ENCODE measurements at regions not wholly inside any gene's neighbourhood (a gene's known extent, or its start where the extent isn't known, plus 50 kb on each side); places are given as distances from the start of the nearest gene placed in this dataset.

DNA sequence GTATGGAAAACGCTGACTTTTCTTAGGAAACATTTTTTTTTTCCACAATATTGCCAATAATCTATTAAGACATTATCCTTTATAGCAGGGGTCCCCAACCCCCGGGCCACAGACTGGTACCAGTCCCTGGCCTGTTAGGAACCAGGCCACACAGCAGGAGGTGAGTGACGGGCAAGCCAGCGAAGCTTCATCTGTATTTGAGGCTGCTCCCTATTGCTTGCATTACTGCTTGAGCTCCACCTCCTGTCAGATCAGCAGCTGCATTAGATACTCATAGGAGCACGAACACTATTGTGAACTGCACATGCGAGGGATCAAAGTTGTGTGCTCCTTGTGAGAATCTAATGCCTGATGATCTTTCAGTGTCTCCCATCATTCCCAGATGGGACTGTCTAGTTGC, 793.7 kb downstream of the SLITRK5 start:
- H3K4ac ChIP-seq (ENCODE audit: low read depth, low read length) = no peak overlapping the region
- in situ Hi-C loops (cut with MboI; ENCODE audit: low sequenced_read_pairs) = no loop called here
- CTCF ChIA-PET = no interaction called here

More for the DNA sequence above, 793.7 kb downstream of the SLITRK5 start:
- H3K56ac ChIP-seq (ENCODE audit: extremely low read depth, insufficient read depth, low read length) = no peak overlapping the region
- no peaks in the 10 kb centered on the region for H3K79me1 ChIP-seq (ENCODE audit: low read depth in 1 of 2, low read length in 2 of 2)
- 30% methylated on average over 2 of the region's 6 CpGs; no CpG with 5 or more reads in 1 of the 2 experiments for WGBS, 2 experiments (ENCODE audit: extremely low coverage in 2 of 2, insufficient read length in 1 of 2)
- no peak overlapping the region for H4K8ac ChIP-seq (ENCODE audit: low read depth in 2 of 2, low read length in 2 of 2)
- dilution Hi-C loops (cut with HindIII; ENCODE audit: low sequenced_read_pairs, unreplicated experiment) (no loop called here), intact Hi-C loops (cut with micrococcal nuclease) (no loop called here)
- H4K5ac ChIP-seq (ENCODE audit: low read depth, low read length) = no peak overlapping the region
- H2BK120ac ChIP-seq (ENCODE audit: low read depth, low read length) = no peak overlapping the region
- POLR2A ChIA-PET (ENCODE audit: unreplicated experiment) = no interaction called here
- no TSS peak for BruUV-seq (replicated peaks)
- H2AK5ac ChIP-seq (ENCODE audit: low read depth, low read length) = no peak overlapping the region
- H3K27me3 ChIP-seq (ENCODE audit: control insufficient read depth, insufficient read depth, low read length) = no peaks in the 10 kb centered on the region
- H3K9ac ChIP-seq (ENCODE audit: low read depth, low read length) = no peak overlapping the region
- no peaks in the 10 kb centered on the region for H3K4me1 ChIP-seq (ENCODE audit: control insufficient read depth, insufficient read depth, low read length)
- no peak overlapping the region for H2AFZ ChIP-seq (replicated peaks; ENCODE audit: low read length, poor library complexity)
- H2BK15ac ChIP-seq (ENCODE audit: low read depth, low read length) = no peak overlapping the region
- H3K23ac ChIP-seq (ENCODE audit: low read depth, low read length) = no peak overlapping the region
- no peak overlapping the region for H4K91ac ChIP-seq (ENCODE audit: insufficient read depth, low read depth, low read length)
- H3K9me1 ChIP-seq (ENCODE audit: insufficient read depth, low read length) = no peaks in the 10 kb centered on the region
- no peak overlapping the region for H3K18ac ChIP-seq (ENCODE audit: low read depth, low read length)
- no peak for ATAC-seq (ENCODE audit: low read depth)
- no peak overlapping the region for H3K4me3 ChIP-seq (ENCODE audit: insufficient read depth, low read depth, low read length)
- DNase-seq = no peak
- no peak for TF ChIP-seq BHLHE40 (IDR thresholded peaks at IDR 0.05; ENCODE audit: low read depth, low read length)
- no peak for TF ChIP-seq POLR2A (IDR thresholded peaks at IDR 0.05; ENCODE audit: low read depth, low read length)
- TF ChIP-seq FOS (IDR thresholded peaks at IDR 0.05; ENCODE audit: low read depth, low read length) = no peak
- no peak for TF ChIP-seq NFE2L2 (IDR thresholded peaks at IDR 0.05; ENCODE audit: low read depth, low read length)
- no peak for TF ChIP-seq SMC3 (IDR thresholded peaks at IDR 0.05; ENCODE audit: low read depth, low read length)
- TF ChIP-seq MAZ (IDR thresholded peaks at IDR 0.05; ENCODE audit: borderline replicate concordance, low read depth, low read length) = no peak
- TF ChIP-seq CHD1 (IDR thresholded peaks at IDR 0.05; ENCODE audit: low read depth, low read length) = no peak
- TF ChIP-seq, protein P1, sequence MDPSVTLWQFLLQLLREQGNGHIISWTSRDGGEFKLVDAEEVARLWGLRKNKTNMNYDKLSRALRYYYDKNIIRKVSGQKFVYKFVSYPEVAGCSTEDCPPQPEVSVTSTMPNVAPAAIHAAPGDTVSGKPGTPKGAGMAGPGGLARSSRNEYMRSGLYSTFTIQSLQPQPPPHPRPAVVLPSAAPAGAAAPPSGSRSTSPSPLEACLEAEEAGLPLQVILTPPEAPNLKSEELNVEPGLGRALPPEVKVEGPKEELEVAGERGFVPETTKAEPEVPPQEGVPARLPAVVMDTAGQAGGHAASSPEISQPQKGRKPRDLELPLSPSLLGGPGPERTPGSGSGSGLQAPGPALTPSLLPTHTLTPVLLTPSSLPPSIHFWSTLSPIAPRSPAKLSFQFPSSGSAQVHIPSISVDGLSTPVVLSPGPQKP (IDR thresholded peaks at IDR 0.05; ENCODE audit: borderline replicate concordance, low read depth, low read length) = no peak
- no peak for TF ChIP-seq MAFK (IDR thresholded peaks at IDR 0.05; ENCODE audit: low read depth, low read length)
- TF ChIP-seq RCOR1 (IDR thresholded peaks at IDR 0.05; ENCODE audit: insufficient replicate concordance, low read length) = no peak
- TF ChIP-seq USF2 (IDR thresholded peaks at IDR 0.05; ENCODE audit: low read depth, low read length) = no peak
- TF ChIP-seq CEBPB (IDR thresholded peaks at IDR 0.05; ENCODE audit: low read depth, low read length) = no peak
- TF ChIP-seq RAD21 (IDR thresholded peaks at IDR 0.05; ENCODE audit: low read length) = no peak
- H3K14ac ChIP-seq (replicated peaks; ENCODE audit: low read depth, low read length) = no peak overlapping the region
- H2AK9ac ChIP-seq (replicated peaks; ENCODE audit: low read depth, low read length, poor library complexity) = no peak overlapping the region
- no peak overlapping the region for H3K27ac ChIP-seq (ENCODE audit: insufficient read depth, low read length)
- H2BK20ac ChIP-seq (ENCODE audit: low read depth, low read length) = no peak overlapping the region
- H4K20me1 ChIP-seq (ENCODE audit: insufficient read depth, low read length) = no peaks in the 10 kb centered on the region
- H3K36me3 ChIP-seq (ENCODE audit: control insufficient read depth, insufficient read depth, low read length) = no peaks in the 10 kb centered on the region
- no peak overlapping the region for H2BK5ac ChIP-seq (ENCODE audit: low read depth, low read length, poor library complexity, severe bottlenecking)
- H3K9me3 ChIP-seq (ENCODE audit: control insufficient read depth, insufficient read depth, low read length) = no peaks in the 10 kb centered on the region; the same call in 1 of the 2 replicates
- H3K4me2 ChIP-seq (ENCODE audit: low read depth, low read length) = no peak overlapping the region

All from IMR-90 (cell line).